ENCODE measurements at regions not wholly inside any gene's neighbourhood (a gene's known extent, or its start where the extent isn't known, plus 50 kb on each side); places are given as distances from the start of the nearest gene placed in this dataset.
"Not testable (repeated sequence)": the region's sequence is repeated elsewhere in the genome, so short reads cannot be mapped to it uniquely, and the experiment has no call there.

- H3K9me3 ChIP-seq (ENCODE audit: control insufficient read depth, insufficient read depth, low read length); in situ Hi-C loops (cut with MboI; ENCODE audit: low sequenced_read_pairs); H3K23ac ChIP-seq (ENCODE audit: low read depth, low read length); H3K36me3 ChIP-seq (ENCODE audit: control insufficient read depth, insufficient read depth, low read length); H3K4me1 ChIP-seq (ENCODE audit: control insufficient read depth, insufficient read depth, low read length); H3K14ac ChIP-seq (replicated peaks; ENCODE audit: low read depth, low read length); H3K79me1 ChIP-seq (ENCODE audit: low read depth in 1 of 2, low read length in 2 of 2); DNase-seq; H2AK9ac ChIP-seq (replicated peaks; ENCODE audit: low read depth, low read length, poor library complexity); H4K5ac ChIP-seq (ENCODE audit: low read depth, low read length); H2BK20ac ChIP-seq (ENCODE audit: low read depth, low read length); H3K4ac ChIP-seq (ENCODE audit: low read depth, low read length); dilution Hi-C loops (cut with HindIII; ENCODE audit: low sequenced_read_pairs, unreplicated experiment); H3K9ac ChIP-seq (ENCODE audit: low read depth, low read length); CTCF ChIA-PET; H3K18ac ChIP-seq (ENCODE audit: low read depth, low read length); ATAC-seq (ENCODE audit: low read depth); H4K8ac ChIP-seq (ENCODE audit: low read depth in 2 of 2, low read length in 2 of 2); H2AFZ ChIP-seq (replicated peaks; ENCODE audit: low read length, poor library complexity); H3K27me3 ChIP-seq (ENCODE audit: control insufficient read depth, insufficient read depth, low read length); H2AK5ac ChIP-seq (ENCODE audit: low read depth, low read length); H2BK5ac ChIP-seq (ENCODE audit: low read depth, low read length, poor library complexity, severe bottlenecking); H3K4me3 ChIP-seq (ENCODE audit: insufficient read depth, low read depth, low read length); intact Hi-C loops (cut with micrococcal nuclease); H4K91ac ChIP-seq (ENCODE audit: insufficient read depth, low read depth, low read length); H3K27ac ChIP-seq (ENCODE audit: insufficient read depth, low read length); H2BK15ac ChIP-seq (ENCODE audit: low read depth, low read length); H3K4me2 ChIP-seq (ENCODE audit: low read depth, low read length); BruUV-seq (replicated peaks); H3K9me1 ChIP-seq (ENCODE audit: insufficient read depth, low read length); H2BK120ac ChIP-seq (ENCODE audit: low read depth, low read length); H4K20me1 ChIP-seq (ENCODE audit: insufficient read depth, low read length); POLR2A ChIA-PET (ENCODE audit: unreplicated experiment); H3K56ac ChIP-seq (ENCODE audit: extremely low read depth, insufficient read depth, low read length): not testable (repeated sequence)
- 100% methylated on average over 6 of the region's 14 CpGs; no CpG with 5 or more reads in 1 of the 2 experiments for WGBS, 2 experiments (ENCODE audit: extremely low coverage in 2 of 2, insufficient read length in 1 of 2)
Measured at GRCh38 chr16:65356721-65357120, 234.9 kb upstream of the CDH11 start.
